ENCODE measurements at regions not wholly inside any gene's neighbourhood (a gene's known extent, or its start where the extent isn't known, plus 50 kb on each side); places are given as distances from the start of the nearest gene placed in this dataset.
"Not testable (repeated sequence)": the region's sequence is repeated elsewhere in the genome, so short reads cannot be mapped to it uniquely, and the experiment has no call there.

DNA sequence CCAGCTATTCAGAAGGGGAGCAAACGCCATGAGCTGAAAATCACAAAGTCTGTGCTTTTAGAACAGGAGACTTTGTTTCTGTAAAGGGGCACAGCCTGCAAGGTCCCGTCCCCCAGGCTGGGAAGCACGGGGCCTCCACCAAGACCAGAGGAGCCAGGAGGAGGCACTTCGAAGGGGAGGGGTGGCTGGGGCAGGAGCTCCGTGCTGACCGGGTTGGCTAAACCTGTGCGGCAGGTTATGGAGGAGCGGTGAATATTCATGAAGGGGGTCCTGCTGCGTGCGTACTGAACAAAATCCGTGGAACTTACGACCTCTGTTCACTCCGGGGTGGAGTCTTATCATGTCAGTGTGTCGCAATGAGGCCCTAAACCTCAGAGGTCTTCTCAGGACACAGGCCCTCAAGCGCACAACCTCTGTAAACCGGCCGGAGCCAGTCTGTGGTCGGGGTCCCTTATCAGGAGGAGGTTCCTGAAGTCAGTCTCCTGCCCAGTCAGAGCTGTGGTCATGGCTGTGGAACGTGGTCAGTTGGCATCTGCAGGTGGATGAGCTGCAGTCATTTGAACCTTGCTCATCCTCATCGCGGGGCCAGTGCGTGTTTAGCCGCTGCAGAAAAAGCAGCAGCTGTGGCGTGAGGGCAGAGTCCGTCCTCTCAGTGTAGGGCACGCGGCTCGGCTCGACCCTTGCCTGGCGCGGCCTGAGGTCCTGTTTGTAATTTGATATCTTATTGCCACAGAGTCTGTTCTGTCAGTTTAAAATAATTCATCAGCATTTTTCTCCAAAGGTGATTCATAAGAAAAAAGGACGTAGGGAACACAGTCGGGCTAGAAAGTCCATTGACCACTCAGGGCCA, 5507.7 kb upstream of the TPTE start:
- DNase-seq = not testable (repeated sequence)

- not testable (repeated sequence) for DNase-seq
Observed at GRCh38 chr21:5015187-5015586, 5506.2 kb upstream of the TPTE start.

- DNase-seq = not testable (repeated sequence)
Observed at GRCh38 chr21:5019120-5019519, 5502.3 kb upstream of the TPTE start.

GRCh38 chr21:5021815-5022214, 5499.6 kb upstream of the TPTE start:
- not testable (repeated sequence) for DNase-seq

- not testable (repeated sequence) for DNase-seq
Observed at GRCh38 chr21:5022254-5022653, 5499.1 kb upstream of the TPTE start.

DNA sequence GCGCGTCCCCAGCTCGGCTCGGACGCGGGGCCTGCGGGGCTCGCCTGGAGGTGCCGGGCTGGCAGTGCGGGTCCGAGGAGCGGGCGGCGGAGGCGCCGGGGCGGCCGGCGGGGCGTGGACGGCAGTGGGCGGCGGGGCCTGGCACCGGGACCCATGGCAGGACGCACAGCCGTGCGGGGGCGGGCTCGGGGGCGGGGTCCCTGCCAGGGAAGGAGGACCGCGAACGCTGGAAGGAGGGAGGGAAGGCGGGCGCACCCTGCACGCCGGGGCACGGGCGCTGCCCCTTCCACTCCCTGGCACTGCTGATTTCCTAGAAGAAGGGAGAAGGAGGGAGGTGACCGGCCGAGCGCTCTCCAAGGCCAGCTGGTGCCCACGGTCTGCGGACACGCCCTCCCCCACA, 5498.6 kb upstream of the TPTE start:
- DNase-seq = not testable (repeated sequence)

GRCh38 chr21:5035147-5035546, 5486.2 kb upstream of the TPTE start:
- DNase-seq = not testable (repeated sequence)

DNA sequence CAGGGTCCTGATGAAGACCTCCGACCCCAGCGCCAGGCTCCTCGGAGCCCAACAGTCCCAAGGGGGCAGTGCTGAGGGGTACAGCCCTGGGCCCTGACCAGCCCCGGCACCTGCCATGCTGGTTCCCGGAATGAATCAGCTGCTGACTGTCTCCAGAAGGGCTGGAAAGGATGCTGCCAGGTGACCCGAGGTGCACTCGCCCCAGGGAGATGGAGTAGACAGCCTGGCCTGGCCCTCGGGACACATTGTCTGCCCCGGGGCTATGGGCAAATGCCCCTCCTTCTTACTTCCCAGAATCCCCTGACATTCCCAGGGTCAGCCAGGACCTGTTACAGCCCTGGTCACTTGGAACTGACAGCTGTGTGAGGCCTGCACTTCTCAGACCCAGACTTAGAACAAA, 5485.8 kb upstream of the TPTE start:
- not testable (repeated sequence) for DNase-seq

DNA sequence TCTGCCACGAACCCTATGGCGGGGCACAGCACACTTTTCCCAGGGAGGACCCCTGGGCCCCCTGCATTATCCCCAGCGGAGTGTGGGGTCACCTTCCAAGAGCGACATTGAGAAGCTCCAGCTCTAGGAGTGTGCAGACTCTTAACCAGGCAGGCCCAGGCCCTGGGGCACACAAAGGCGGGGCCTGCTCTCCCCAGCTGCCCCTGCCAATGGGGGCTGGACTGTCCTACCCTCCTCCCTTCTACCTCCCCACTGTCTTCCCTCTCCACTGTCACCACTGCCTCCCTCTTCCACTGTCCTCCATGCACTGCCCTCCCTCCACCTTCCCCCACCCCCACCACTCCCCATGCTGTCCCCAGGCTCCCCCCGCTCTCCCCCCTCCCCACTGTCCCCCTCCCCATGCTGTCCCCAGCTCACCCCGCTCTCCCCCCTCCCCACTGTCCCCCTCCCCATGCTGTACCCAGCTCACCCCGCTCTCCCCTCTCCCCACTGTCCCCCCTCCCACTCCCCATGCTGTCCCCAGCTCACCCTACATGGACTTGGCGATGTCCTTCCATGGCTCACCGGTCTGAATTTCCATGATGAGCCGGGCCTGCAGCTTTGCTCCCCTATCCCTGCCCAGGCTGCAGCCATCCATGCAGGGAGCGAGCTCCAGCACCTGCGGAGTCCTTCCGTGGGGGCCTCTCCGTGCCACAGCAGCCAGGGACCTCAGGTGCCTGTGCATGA, 5483.6 kb upstream of the TPTE start:
- not testable (repeated sequence) for DNase-seq

DNA sequence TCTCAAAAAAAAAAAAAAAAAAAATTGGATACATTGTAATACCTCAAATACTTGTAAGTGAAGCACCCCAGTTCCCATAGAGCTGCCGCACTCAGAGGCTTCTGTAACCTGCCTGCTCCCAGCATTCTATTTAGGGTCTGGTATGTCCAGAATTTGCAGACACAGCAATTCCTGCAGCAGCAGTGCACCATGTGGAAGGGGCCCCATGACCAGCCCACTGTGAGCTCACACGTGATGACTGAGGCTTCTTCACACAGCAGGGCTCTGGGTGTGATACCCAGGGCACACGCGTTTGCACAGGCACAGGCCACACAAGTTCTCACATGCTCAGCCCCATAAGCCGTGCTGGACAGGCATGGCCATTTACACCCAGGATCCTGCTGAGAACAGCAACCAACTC, 5481.5 kb upstream of the TPTE start:
- DNase-seq = not testable (repeated sequence)

DNA sequence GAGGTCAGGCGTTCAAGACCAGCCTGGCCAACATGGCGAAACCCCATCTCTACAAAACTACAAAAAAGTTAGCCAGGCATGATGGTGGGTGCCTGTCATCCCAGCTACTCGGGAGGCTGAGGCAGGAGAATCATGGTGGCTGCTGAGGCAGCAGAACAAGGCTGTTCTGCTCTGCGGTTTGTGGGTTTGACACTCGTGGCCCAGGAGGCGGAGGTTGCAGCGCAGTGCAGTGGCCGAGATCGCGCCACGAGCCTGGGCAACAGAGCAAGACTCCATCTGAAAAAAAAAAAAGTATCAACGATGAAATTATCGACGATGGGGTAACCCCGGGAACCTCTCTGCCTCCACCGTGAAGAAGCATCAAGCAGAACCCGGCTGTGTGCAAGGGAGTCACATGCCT, 5478.8 kb upstream of the TPTE start:
- DNase-seq = not testable (repeated sequence)

DNA sequence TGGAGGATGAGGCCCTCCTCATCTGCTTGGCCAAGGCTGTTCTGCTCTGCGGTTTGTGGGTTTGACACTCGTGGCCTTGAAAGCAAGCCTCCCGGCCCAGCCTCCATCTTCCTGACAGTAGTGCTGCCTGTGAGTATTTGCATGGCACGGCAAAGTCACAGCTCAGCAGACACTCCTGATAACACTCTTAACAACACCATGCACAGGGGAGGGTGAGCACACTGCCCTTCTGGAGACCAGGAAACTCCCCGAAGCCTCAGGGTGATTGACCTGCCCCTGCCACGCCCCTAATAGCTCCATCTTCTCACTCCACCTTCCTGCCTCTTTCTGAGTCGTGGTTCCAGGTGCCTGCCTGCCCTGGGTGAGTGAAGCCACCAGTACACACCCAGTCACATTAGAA, 5476.6 kb upstream of the TPTE start:
- DNase-seq = not testable (repeated sequence)

- DNase-seq = not testable (repeated sequence)
Observed at GRCh38 chr21:5051303-5052018, 5469.9 kb upstream of the TPTE start.

DNA sequence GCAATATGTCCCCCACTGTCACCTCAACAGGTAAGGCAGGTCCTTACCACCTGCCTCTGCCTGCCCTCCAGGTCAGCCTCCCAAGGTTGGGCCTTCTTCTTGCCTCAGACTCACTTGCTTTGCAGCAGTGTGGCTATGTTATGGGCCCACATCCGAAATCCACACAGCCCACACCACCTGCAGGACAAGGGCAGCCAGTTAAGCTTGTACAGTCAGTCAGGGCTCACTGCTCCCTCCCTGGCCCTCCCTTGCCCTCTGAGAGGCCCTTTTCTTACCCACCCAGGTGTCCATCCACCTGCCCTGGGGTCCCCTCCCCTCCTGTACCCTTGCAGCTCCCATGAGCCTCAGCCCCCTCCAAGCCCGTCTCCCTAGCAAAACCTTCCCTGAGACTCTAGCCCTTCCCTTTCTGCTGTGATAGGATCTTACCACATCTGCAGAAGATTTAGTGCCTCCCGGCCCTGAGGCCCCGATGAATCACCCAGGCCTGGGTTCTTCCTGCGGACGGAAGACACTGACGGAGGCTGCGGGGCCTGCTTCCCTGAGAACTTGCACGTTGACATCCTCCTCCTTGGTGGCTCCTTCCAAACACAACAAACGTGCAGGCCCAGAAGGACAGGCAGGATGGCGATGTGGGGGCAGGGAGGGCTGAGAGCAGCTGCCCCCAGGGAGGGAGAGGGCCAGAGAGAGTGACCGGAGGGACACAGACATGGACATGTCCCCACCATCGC, 5466.2 kb upstream of the TPTE start:
- not testable (repeated sequence) for DNase-seq

GRCh38 chr21:5055996-5056962, 5465.1 kb upstream of the TPTE start:
- DNase-seq = not testable (repeated sequence)

- not testable (repeated sequence) for DNase-seq
Observed at GRCh38 chr21:5057077-5057476, 5464.3 kb upstream of the TPTE start.

DNA sequence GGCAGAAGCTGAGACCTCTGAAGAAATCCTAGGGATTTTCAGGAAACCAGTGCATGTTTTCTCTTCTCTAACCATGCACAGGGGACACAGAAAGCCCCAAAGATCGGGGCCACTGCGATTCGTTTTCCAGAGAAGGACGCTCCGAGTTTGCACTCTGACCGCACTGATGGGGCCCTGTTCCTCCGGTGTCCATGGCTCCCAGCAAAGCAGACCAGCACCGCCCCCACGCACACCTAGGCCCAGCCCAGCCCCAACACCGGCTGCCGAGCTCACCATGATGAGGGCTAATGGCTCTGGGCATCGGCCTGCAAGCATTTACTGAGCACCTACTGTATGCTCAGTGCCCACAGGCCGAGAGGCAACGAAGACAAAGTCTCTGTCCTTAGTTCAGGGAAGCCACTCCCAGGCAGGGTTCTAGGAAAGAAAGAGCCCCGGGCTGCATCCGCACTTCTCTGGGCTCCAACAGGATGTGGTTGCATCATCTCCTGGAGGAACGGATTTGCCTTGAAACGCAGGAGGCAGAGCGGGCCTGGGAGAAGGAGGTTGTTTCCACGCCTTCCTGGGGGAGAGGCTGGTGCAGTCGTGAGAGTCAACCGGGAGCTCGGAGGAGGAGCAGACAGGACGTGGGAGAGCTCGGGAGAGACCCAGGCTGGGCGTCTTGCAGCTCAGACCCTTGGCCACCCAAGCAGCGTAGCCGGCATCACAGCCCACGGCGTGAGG, 5460.9 kb upstream of the TPTE start:
- DNase-seq = not testable (repeated sequence)

GRCh38 chr21:5064581-5065142, 5456.7 kb upstream of the TPTE start:
- not testable (repeated sequence) for DNase-seq

- DNase-seq = peak; percentile 69
Observed at GRCh38 chr21:5065240-5066211, 5455.9 kb upstream of the TPTE start.

Measured in activated naive CD4-positive, alpha-beta T cell treated with anti-CD3 and anti-CD28 coated beads, Interleukin-2, amount 50 U/mL, for 16 hours (primary cell).